ENCODE measurements at regions not wholly inside any gene's neighbourhood (a gene's known extent, or its start where the extent isn't known, plus 50 kb on each side); places are given as distances from the start of the nearest gene placed in this dataset.

GRCh38 chr5:167730121-167730520, 561.3 kb upstream of the WWC1 start:
- TF ChIP-seq CBX3 (IDR thresholded peaks at IDR 0.05; ENCODE audit: borderline replicate concordance, low read depth), result no peak
- no peak for TF ChIP-seq NR2C2 (IDR thresholded peaks at IDR 0.05; ENCODE audit: borderline replicate concordance, control insufficient read depth, insufficient read length, low read depth)
- TF ChIP-seq MTA3 (IDR thresholded peaks at IDR 0.05; ENCODE audit: borderline replicate concordance, low read length), result no peak
- no peak for TF ChIP-seq BACH1 (IDR thresholded peaks at IDR 0.05; ENCODE audit: borderline replicate concordance)
- TF ChIP-seq NFXL1 (IDR thresholded peaks at IDR 0.05; ENCODE audit: borderline replicate concordance), result no peak
- ChIA-PET POLR2A (no interaction called here), CTCF (interaction anchor here (1.2 kb wide), 1 partner anchor 8 kb away, joined by 3 read pairs; no protein-coding TSS in a partner anchor), RAD21 (ENCODE audit: unreplicated experiment) (interaction anchor here (1.1 kb wide), 1 partner anchor 16 kb away, joined by 3 read pairs; no protein-coding TSS in a partner anchor), SMC1A (ENCODE audit: uncharacterized antibody, unreplicated experiment) (interaction anchor here (0.7 to 1.3 kb wide), 2 partner anchors 13 to 196 kb away, joined by 3 to 6 read pairs; no protein-coding TSS in a partner anchor)
- Histone ChIP-seq H3K9ac (ENCODE audit: control insufficient read depth, insufficient read depth, low read length) (no peak overlapping the region), H2AFZ (ENCODE audit: control insufficient read depth, low read depth, low read length) (no peak overlapping the region), H4K20me1 (ENCODE audit: control insufficient read depth, insufficient read depth) (no peaks in the 10 kb centered on the region), H3K79me2 (ENCODE audit: control insufficient read depth, insufficient read depth, low read length) (no peaks in the 10 kb centered on the region), H3K4me3 (no peak overlapping the region), H3K9me3 (replicated peaks; ENCODE audit: control insufficient read depth, insufficient read depth, low read length) (no peaks in the 10 kb centered on the region), H3K27me3 (replicated peaks in 1 of 2; ENCODE audit: control insufficient read depth in 2 of 2, insufficient read depth in 2 of 2, low read length in 1 of 2) (no peaks in the 10 kb centered on the region; a peak in 2 of 4 replicates), H3K4me1 (ENCODE audit: control insufficient read depth, insufficient read depth, low read length) (no peaks in the 10 kb centered on the region), H3K4me2 (ENCODE audit: control insufficient read depth, insufficient read depth) (no peak overlapping the region), H3K27ac (ENCODE audit: control insufficient read depth, insufficient read depth) (no peak overlapping the region), H3K36me3 (ENCODE audit: control insufficient read depth in 2 of 2, insufficient read depth in 2 of 2, low read length in 1 of 2) (no peaks in the 10 kb centered on the region)
- no peak for ATAC-seq
- DNase-seq (ENCODE audit: low read depth, low spot score), result no peak
- in situ Hi-C loops (cut with MboI), result no loop called here
- 61% methylated on average over 3 of the region's 3 CpGs for WGBS (ENCODE audit: insufficient coverage, insufficient replicate concordance, low lambda C conversion rate, missing lambda C conversion rate)
- no TSS peak for BruUV-seq (replicated peaks)
- no peak for FAIRE-seq
- intact Hi-C loops (cut with micrococcal nuclease; ENCODE audit: unreplicated experiment), result no loop called here

- Histone ChIP-seq H3K4me3 (no peak overlapping the region), H3K27me3 (replicated peaks in 1 of 2; ENCODE audit: control insufficient read depth in 2 of 2, insufficient read depth in 2 of 2, low read length in 1 of 2) (no peaks in the 10 kb centered on the region; a peak in 2 of 4 replicates), H3K36me3 (ENCODE audit: control insufficient read depth in 2 of 2, insufficient read depth in 2 of 2, low read length in 1 of 2) (no peaks in the 10 kb centered on the region), H3K9me3 (replicated peaks; ENCODE audit: control insufficient read depth, insufficient read depth, low read length) (no peaks in the 10 kb centered on the region), H2AFZ (ENCODE audit: control insufficient read depth, low read depth, low read length) (no peak overlapping the region), H3K4me1 (ENCODE audit: control insufficient read depth, insufficient read depth, low read length) (no peaks in the 10 kb centered on the region), H3K4me2 (ENCODE audit: control insufficient read depth, insufficient read depth) (no peak overlapping the region), H3K27ac (ENCODE audit: control insufficient read depth, insufficient read depth) (no peak overlapping the region), H4K20me1 (ENCODE audit: control insufficient read depth, insufficient read depth) (no peaks in the 10 kb centered on the region), H3K9ac (ENCODE audit: control insufficient read depth, insufficient read depth, low read length) (no peak overlapping the region), H3K79me2 (ENCODE audit: control insufficient read depth, insufficient read depth, low read length) (no peaks in the 10 kb centered on the region)
- no TSS peak for BruUV-seq (replicated peaks)
- ChIA-PET SMC1A (ENCODE audit: uncharacterized antibody, unreplicated experiment) (interaction anchor here (1.3 kb wide), 1 partner anchor 13 kb away, joined by 6 read pairs; no protein-coding TSS in a partner anchor), POLR2A (no interaction called here), CTCF (interaction anchor here (0.6 to 1.2 kb wide), 2 partner anchors 9 to 359 kb away, joined by 3 read pairs; no protein-coding TSS in a partner anchor), RAD21 (ENCODE audit: unreplicated experiment) (interaction anchor here (1.1 kb wide), 1 partner anchor 16 kb away, joined by 3 read pairs; no protein-coding TSS in a partner anchor)
- WGBS (ENCODE audit: insufficient coverage, insufficient replicate concordance, low lambda C conversion rate, missing lambda C conversion rate), result 21% methylated on average over 2 of the region's 2 CpGs
- DNase-seq (ENCODE audit: low read depth, low spot score) (no peak), FAIRE-seq (no peak), ATAC-seq (no peak)
- intact Hi-C loops (cut with micrococcal nuclease; ENCODE audit: unreplicated experiment), result no loop called here
- TF ChIP-seq NRF1 (conservative IDR thresholded peaks at IDR 0.05; ENCODE audit: low read depth, low read length) (no peak), NFXL1 (IDR thresholded peaks at IDR 0.05; ENCODE audit: borderline replicate concordance) (no peak), POU2F2 (IDR thresholded peaks at IDR 0.05; ENCODE audit: borderline replicate concordance, low read depth, low read length) (no peak), KAT2A (conservative IDR thresholded peaks at IDR 0.05; ENCODE audit: control insufficient read depth, low read depth, low read length) (no peak), MEF2B (IDR thresholded peaks at IDR 0.05; ENCODE audit: partially characterized antibody, poor library complexity, severe bottlenecking) (no peak), STAT3 (IDR thresholded peaks at IDR 0.05; ENCODE audit: low read depth, low read length) (no peak), CBX5 (IDR thresholded peaks at IDR 0.05; ENCODE audit: low read depth) (no peak), YY1 (IDR thresholded peaks at IDR 0.05; ENCODE audit: low read depth, low read length) (no peak), SMAD1 (IDR thresholded peaks at IDR 0.05; ENCODE audit: low read depth, partially characterized antibody) (no peak), POLR2A (IDR thresholded peaks at IDR 0.05; ENCODE audit: low read depth, low read length) (no peak), CHD1 (IDR thresholded peaks at IDR 0.05; ENCODE audit: low read depth, low read length) (no peak)
- in situ Hi-C loops (cut with MboI), result no loop called here
Measured at GRCh38 chr5:167730656-167731055, 560.8 kb upstream of the WWC1 start.

Data from GM12878 (cell line).